SH-SY5Y (cell line): ENCODE measurements at regions not wholly inside any gene's neighbourhood (a gene's known extent, or its start where the extent isn't known, plus 50 kb on each side); places are given as distances from the start of the nearest gene placed in this dataset.

Source experiments
- GATA2 ChIP-seq: IDR thresholded peaks from 2 replicates; pipeline ENCODE4 v1.6.1; 2011; ENCODE audit warnings: mild to moderate bottlenecking, low read depth, low read length
- GATA3 ChIP-seq: IDR thresholded peaks from 2 replicates; pipeline ENCODE4 v1.6.1; 2011; ENCODE audit warnings: low read depth, mild to moderate bottlenecking, low read length, moderate library complexity

DNA sequence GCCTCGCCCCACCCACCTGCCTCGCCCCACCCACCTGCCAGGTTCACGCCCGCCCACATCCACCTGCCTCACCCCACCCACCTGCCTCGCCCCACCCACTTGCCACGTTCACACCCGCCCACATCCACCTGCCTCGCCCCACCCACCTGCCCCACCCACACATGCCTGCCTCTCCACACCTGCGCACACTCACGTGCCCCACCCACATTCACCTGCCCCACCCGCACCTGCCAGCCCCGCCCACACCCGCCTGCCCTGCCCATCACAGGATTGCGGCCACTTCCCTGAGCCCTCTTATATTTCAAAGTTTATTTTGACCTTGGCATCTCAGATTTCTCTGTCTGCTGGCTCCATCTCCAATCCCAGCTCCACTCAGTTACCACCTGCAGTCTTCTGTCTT lies 217.5 kb upstream of the SOX11 start:
- TF ChIP-seq GATA3 (no peak), GATA2 (no peak)
